H1 (cell line): ENCODE measurements at regions not wholly inside any gene's neighbourhood (a gene's known extent, or its start where the extent isn't known, plus 50 kb on each side); places are given as distances from the start of the nearest gene placed in this dataset.

Source experiments
- CTCF ChIA-PET: fragments of 300-600 bp; sonication (Branson Sonifier 250); formaldehyde crosslinking; loops from one replicate; lab custom pipeline; 2021; ENCODE audit not compliant: partially characterized antibody; lab: Charles Lee
- POLR2A ChIA-PET: fragments of 300-600 bp; sonication (Branson Sonifier 250); formaldehyde crosslinking; loops from one replicate; lab custom pipeline; 2021; ENCODE audit warnings: inconsistent platforms; ENCODE audit not compliant: partially characterized antibody; lab: Charles Lee
- DNase-seq, 2 experiments: peaks; one replicate each; pipeline versions ENCODE4 v3.0.0 to v3.0.0-alpha.2; 2010 to 2022; ENCODE audit warnings: low spot score in 2 of 2, low read depth in 1 of 2, mixed read lengths in 1 of 2
- FAIRE-seq: peaks from 2 replicates; lab custom pipeline; 2011; peaks lifted over from hg19 to GRCh38; lab: Jason Lieb, UNC
- H2AFZ ChIP-seq: 2 replicates; pipeline ENCODE4 v1.8.1; 2012; ENCODE audit warnings: low read length, inconsistent platforms
- H2AK5ac ChIP-seq: 2 replicates; pipeline ENCODE4 v1.6.1; 2013; ENCODE audit warnings: low read depth, low read length
- H2BK120ac ChIP-seq: replicated peaks from 2 replicates; pipeline ENCODE3; 2013; ENCODE audit warnings: low read depth, low read length, inconsistent platforms
- H2BK12ac ChIP-seq: 2 replicates; pipeline ENCODE4 v1.6.1; 2013; ENCODE audit warnings: low read depth, low read length
- H2BK15ac ChIP-seq: 2 replicates; pipeline ENCODE4 v1.6.1; 2013; ENCODE audit warnings: low read length
- H2BK20ac ChIP-seq: 2 replicates; pipeline ENCODE4 v1.6.1; 2013; ENCODE audit warnings: low read length
- H2BK5ac ChIP-seq: 2 replicates; pipeline ENCODE4 v1.6.1; 2013; ENCODE audit warnings: low read depth, low read length
- H3K14ac ChIP-seq: 2 replicates; pipeline ENCODE4 v1.6.1; 2013; ENCODE audit warnings: inconsistent platforms; ENCODE audit not compliant: insufficient read length
- H3K18ac ChIP-seq: 2 replicates; pipeline ENCODE4 v1.6.1; 2013; ENCODE audit warnings: low read length; ENCODE audit errors: extremely low read depth
- H3K23ac ChIP-seq: 2 replicates; pipeline ENCODE4 v1.6.1; 2013; ENCODE audit warnings: inconsistent platforms; ENCODE audit not compliant: insufficient read length
- H3K23me2 ChIP-seq: 2 replicates; pipeline ENCODE4 v1.6.1; 2013; ENCODE audit warnings: low read depth, low read length
- H3K27ac ChIP-seq: 2 replicates; pipeline ENCODE4 v1.6.1; 2011; ENCODE audit warnings: low read depth, low read length, inconsistent platforms
- H3K27me3 ChIP-seq, 4 experiments: replicated peaks in 1 of 4; 1 replicate in 1 of 4; 2 replicates in 3 of 4; pipeline versions ENCODE4 v1.6.1 to v1.8.1; 2011 to 2013; ENCODE audit warnings: low read length in 3 of 4, mild to moderate bottlenecking in 3 of 4, inconsistent platforms in 2 of 4, mixed read lengths in 2 of 4, moderate library complexity in 1 of 4; ENCODE audit not compliant: control insufficient read depth in 3 of 4, insufficient read depth in 3 of 4; ENCODE audit errors: extremely low read depth in 1 of 4
- H3K36me3 ChIP-seq, 4 experiments: 2 replicates each; pipeline versions ENCODE4 v1.6.1 to v1.8.1; 2011 to 2013; ENCODE audit warnings: mild to moderate bottlenecking in 4 of 4, low read length in 3 of 4, moderate library complexity in 2 of 4, control low read depth in 1 of 4, inconsistent platforms in 1 of 4; ENCODE audit not compliant: insufficient read depth in 4 of 4, control insufficient read depth in 2 of 4
- H3K4ac ChIP-seq: replicated peaks from 2 replicates; pipeline ENCODE3; 2013; ENCODE audit warnings: low read length, low read depth, mixed read lengths, inconsistent platforms; ENCODE audit not compliant: insufficient read length
- H3K4me1 ChIP-seq, 4 experiments: replicated peaks in 1 of 4; 1 replicate in 1 of 4; 2 replicates in 3 of 4; pipeline versions ENCODE4 v1.6.1 to v1.8.1; 2011 to 2013; ENCODE audit warnings: low read length in 3 of 4, inconsistent platforms in 2 of 4, mixed read lengths in 1 of 4; ENCODE audit not compliant: insufficient read depth in 4 of 4, control insufficient read depth in 3 of 4
- H3K4me2 ChIP-seq, 2 experiments: 2 replicates each; pipeline versions ENCODE4 v1.6.1 to v1.8.1; 2011 to 2013; ENCODE audit warnings: low read depth in 2 of 2, low read length in 2 of 2, control low read depth in 1 of 2, inconsistent platforms in 1 of 2, mild to moderate bottlenecking in 1 of 2; ENCODE audit not compliant: insufficient read depth in 1 of 2
- H3K4me3 ChIP-seq, 4 experiments: fragments of 200-600, 300-600 bp in 1 of 4; sonication (generic), shearing (Covaris generic), sonication (Bioruptor Twin) in 1 of 4; 2 replicates each; pipeline versions ENCODE4 v1.5.1 to v1.8.1; 2011 to 2016; ENCODE audit warnings: low read length in 4 of 4, low read depth in 3 of 4, control low read depth in 2 of 4, inconsistent platforms in 2 of 4, mild to moderate bottlenecking in 2 of 4, mixed read lengths in 1 of 4, moderate library complexity in 1 of 4; ENCODE audit not compliant: insufficient read depth in 2 of 4; ENCODE audit errors: extremely low read depth in 1 of 4
- H3K56ac ChIP-seq: replicated peaks from 2 replicates; pipeline ENCODE3; 2013; ENCODE audit warnings: low read depth, mild to moderate bottlenecking, mixed read lengths, low read length, inconsistent platforms; ENCODE audit not compliant: insufficient read length
- H3K79me1 ChIP-seq: 2 replicates; pipeline ENCODE4 v1.6.1; 2013; ENCODE audit warnings: low read depth, low read length, control low read depth
- H3K79me2 ChIP-seq, 2 experiments: 2 replicates each; pipeline versions ENCODE4 v1.6.1 to v1.8.1; 2012 to 2013; ENCODE audit warnings: low read length in 2 of 2, mild to moderate bottlenecking in 2 of 2, inconsistent platforms in 1 of 2; ENCODE audit not compliant: insufficient read depth in 2 of 2, control insufficient read depth in 1 of 2
- H3K9ac ChIP-seq, 4 experiments: replicated peaks in 1 of 4; 1 replicate in 1 of 4; 2 replicates in 3 of 4; pipeline versions ENCODE4 v1.6.1 to v1.8.1; 2011 to 2013; ENCODE audit warnings: low read depth in 3 of 4, low read length in 3 of 4, control low read depth in 2 of 4, mild to moderate bottlenecking in 2 of 4, moderate library complexity in 2 of 4, inconsistent platforms in 1 of 4; ENCODE audit errors: extremely low read depth in 1 of 4
- H3K9me3 ChIP-seq, 2 experiments: 2 replicates each; pipeline versions ENCODE4 v1.6.1 to v1.8.1; 2012 to 2013; ENCODE audit warnings: mild to moderate bottlenecking in 2 of 2, moderate library complexity in 2 of 2, control low read depth in 1 of 2, inconsistent platforms in 1 of 2, low read depth in 1 of 2, low read length in 1 of 2, mixed read lengths in 1 of 2; ENCODE audit not compliant: insufficient read depth in 2 of 2
- H4K20me1 ChIP-seq, 2 experiments: replicated peaks in 1 of 2; 2 replicates each; pipeline versions ENCODE3 to v1.8.1; 2011 to 2013; ENCODE audit warnings: inconsistent platforms in 2 of 2, low read length in 2 of 2, mild to moderate bottlenecking in 1 of 2; ENCODE audit not compliant: insufficient read depth in 2 of 2, control insufficient read depth in 1 of 2
- H4K5ac ChIP-seq: 2 replicates; pipeline ENCODE4 v1.6.1; 2013; ENCODE audit warnings: low read length, low read depth, mixed read lengths, inconsistent platforms; ENCODE audit not compliant: insufficient read length
- H4K8ac ChIP-seq: 2 replicates; pipeline ENCODE4 v1.8.0; 2013; ENCODE audit warnings: mild to moderate bottlenecking, moderate library complexity, low read length, inconsistent platforms; ENCODE audit not compliant: insufficient read depth; ENCODE audit errors: extremely low read depth
- H4K91ac ChIP-seq: replicated peaks from 2 replicates; pipeline ENCODE3; 2013; ENCODE audit warnings: low read length, mixed read lengths, inconsistent platforms; ENCODE audit not compliant: insufficient read length
- EP300 ChIP-seq, 2 experiments: IDR thresholded peaks; 1 replicate in 1 of 2; 2 replicates in 1 of 2; pipeline ENCODE4 v1.6.1; 2011 to 2012; ENCODE audit warnings: low read depth in 2 of 2, low read length in 2 of 2, mild to moderate bottlenecking in 2 of 2, borderline replicate concordance in 1 of 2, inconsistent platforms in 1 of 2, moderate library complexity in 1 of 2
- TF ChIP-seq, protein P1 (sequence below): IDR thresholded peaks from 2 replicates; pipeline ENCODE4 v1.6.1; 2012; ENCODE audit warnings: inconsistent platforms

DNA sequence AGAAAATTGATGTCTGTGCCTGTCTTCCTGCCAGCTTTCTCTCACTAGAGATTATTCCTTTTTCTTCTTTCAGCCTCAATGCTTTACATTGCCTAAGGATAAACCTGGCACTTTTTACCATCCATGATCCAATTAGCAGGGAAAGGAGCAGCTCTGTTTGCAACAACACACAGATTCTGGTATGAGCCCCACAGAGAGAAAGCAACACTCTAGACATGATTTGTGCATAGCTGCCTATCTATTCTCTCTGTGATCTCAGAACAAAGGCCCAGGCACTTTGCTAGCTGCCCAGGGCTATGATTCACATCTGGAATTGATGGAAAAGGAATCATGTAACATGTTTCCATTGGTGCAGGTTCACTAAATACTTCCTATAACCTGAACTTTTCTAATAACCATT lies 685.0 kb downstream of the ETS1 start:
- H3K9ac ChIP-seq, result no peak overlapping the region
- TF ChIP-seq, protein P1, sequence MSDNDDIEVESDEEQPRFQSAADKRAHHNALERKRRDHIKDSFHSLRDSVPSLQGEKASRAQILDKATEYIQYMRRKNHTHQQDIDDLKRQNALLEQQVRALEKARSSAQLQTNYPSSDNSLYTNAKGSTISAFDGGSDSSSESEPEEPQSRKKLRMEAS, result no peak
- TF ChIP-seq EP300 (IDR thresholded peaks at IDR 0.05; ENCODE audit: borderline replicate concordance in 1 of 2, low read depth in 2 of 2, low read length in 2 of 2), result no peak

More for the DNA sequence above, 685.0 kb downstream of the ETS1 start:
- no peak overlapping the region for H3K27ac ChIP-seq
- no peak overlapping the region for H2BK15ac ChIP-seq
- H2BK12ac ChIP-seq, result no peak overlapping the region
- H3K18ac ChIP-seq, result no peak overlapping the region
- no peaks in the 10 kb centered on the region for H4K20me1 ChIP-seq
- FAIRE-seq, result no peak
- no peak overlapping the region for H4K91ac ChIP-seq
- peaks cover 11% of the 10 kb centered on the region in 2 experiments for H3K9me3 ChIP-seq
- no peak overlapping the region for H4K5ac ChIP-seq
- H2AFZ ChIP-seq, result no peak overlapping the region
- H3K56ac ChIP-seq, result no peak overlapping the region
- no peak overlapping the region for H3K4ac ChIP-seq
- no peak overlapping the region for H3K23ac ChIP-seq
- H3K23me2 ChIP-seq, result no peaks in the 10 kb centered on the region
- no peak overlapping the region for H4K8ac ChIP-seq
- no peak overlapping the region for H2AK5ac ChIP-seq
- H2BK5ac ChIP-seq, result no peak overlapping the region
- no peaks in the 10 kb centered on the region for H3K79me2 ChIP-seq
- H3K4me2 ChIP-seq, result no peak overlapping the region
- DNase-seq, result no peak
- H3K36me3 ChIP-seq, result peaks cover 0 to 6% (median 0%) of the 10 kb centered on the region in 4 experiments; a peak in 2 of 8 replicates
- H3K4me1 ChIP-seq, result no peaks in the 10 kb centered on the region
- H2BK120ac ChIP-seq, result no peak overlapping the region
- no peak overlapping the region for H2BK20ac ChIP-seq
- ChIA-PET POLR2A (no interaction called here), CTCF (no interaction called here)
- no peak overlapping the region for H3K4me3 ChIP-seq
- no peak overlapping the region for H3K14ac ChIP-seq
- H3K79me1 ChIP-seq, result no peaks in the 10 kb centered on the region
- H3K27me3 ChIP-seq, result no peaks in the 10 kb centered on the region
